ENCODE measurements at regions not wholly inside any gene's neighbourhood (a gene's known extent, or its start where the extent isn't known, plus 50 kb on each side); places are given as distances from the start of the nearest gene placed in this dataset.

GRCh38 chr1:79887059-79887458 lies 880.5 kb upstream of the ADGRL4 start:
- Histone ChIP-seq H3K27ac (no peak overlapping the region), H3K36me3 (ENCODE audit: low read depth, missing control alignments) (no peaks in the 10 kb centered on the region), H3K4me3 (no peak overlapping the region), H3K9me3 (no peaks in the 10 kb centered on the region), H3K4me1 (no peaks in the 10 kb centered on the region), H3K27me3 (no peaks in the 10 kb centered on the region)
- intact Hi-C loops (cut with DNase I; ENCODE audit: low total_unique reads), result no loop called here
- DNase-seq, result no peak
- TF ChIP-seq POLR2A (IDR thresholded peaks at IDR 0.05), result no peak
- TF ChIP-seq CTCF (IDR thresholded peaks at IDR 0.05), result no peak

- no peak for DNase-seq
- no peak overlapping the region for H3K4me3 ChIP-seq
- no peaks in the 10 kb centered on the region for H3K4me1 ChIP-seq
- H3K27ac ChIP-seq, result no peak overlapping the region
- no peaks in the 10 kb centered on the region for H3K27me3 ChIP-seq
- H3K36me3 ChIP-seq (ENCODE audit: low read depth, missing control alignments), result no peaks in the 10 kb centered on the region
- no peak for TF ChIP-seq POLR2A (IDR thresholded peaks at IDR 0.05)
- TF ChIP-seq CTCF (IDR thresholded peaks at IDR 0.05), result no peak
- intact Hi-C loops (cut with DNase I; ENCODE audit: low total_unique reads), result no loop called here
- H3K9me3 ChIP-seq, result no peaks in the 10 kb centered on the region
These were observed 878.6 kb upstream of the ADGRL4 start for GRCh38 chr1:79885101-79885500.

GRCh38 chr1:79877086-79877485 lies 870.6 kb upstream of the ADGRL4 start:
- TF ChIP-seq POLR2A (IDR thresholded peaks at IDR 0.05), result no peak
- no peak for TF ChIP-seq CTCF (IDR thresholded peaks at IDR 0.05)
- 71 to 95% methylated on average over 2 of the region's 2 CpGs for WGBS, 2 donors
- Histone ChIP-seq H3K36me3 (ENCODE audit: low read depth, missing control alignments) (no peaks in the 10 kb centered on the region), H3K4me3 (no peak overlapping the region), H3K4me1 (no peaks in the 10 kb centered on the region), H3K9me3 (no peaks in the 10 kb centered on the region), H3K27me3 (no peaks in the 10 kb centered on the region), H3K27ac (no peak overlapping the region)
- intact Hi-C loops (cut with DNase I; ENCODE audit: low total_unique reads), result no loop called here
- DNase-seq, result no peak

GRCh38 chr1:79875187-79875586 lies 868.7 kb upstream of the ADGRL4 start:
- H3K27ac ChIP-seq, result no peak overlapping the region
- DNase-seq, result no peak
- TF ChIP-seq CTCF (IDR thresholded peaks at IDR 0.05) (no peak), POLR2A (IDR thresholded peaks at IDR 0.05) (no peak)

GRCh38 chr1:79874289-79874688 lies 867.8 kb upstream of the ADGRL4 start:
- DNase-seq, result no peak
- Histone ChIP-seq H3K4me1 (peaks cover 7% of the 10 kb centered on the region), H3K9me3 (no peaks in the 10 kb centered on the region), H3K27me3 (no peaks in the 10 kb centered on the region), H3K27ac (no peak overlapping the region), H3K36me3 (ENCODE audit: low read depth, missing control alignments) (no peaks in the 10 kb centered on the region), H3K4me3 (no peak overlapping the region)
- WGBS, 2 donors, result 95 to 100% methylated on average over 3 of the region's 3 CpGs
- no peak for TF ChIP-seq POLR2A (IDR thresholded peaks at IDR 0.05)
- no peak for TF ChIP-seq CTCF (IDR thresholded peaks at IDR 0.05)
- intact Hi-C loops (cut with DNase I; ENCODE audit: low total_unique reads), result no loop called here

More at GRCh38 chr1:79875187-79875586, 868.7 kb upstream of the ADGRL4 start:
- no peaks in the 10 kb centered on the region for H3K9me3 ChIP-seq
- intact Hi-C loops (cut with DNase I; ENCODE audit: low total_unique reads), result no loop called here
- peaks cover 7% of the 10 kb centered on the region for H3K4me1 ChIP-seq
- no peak overlapping the region for H3K4me3 ChIP-seq
- no peaks in the 10 kb centered on the region for H3K36me3 ChIP-seq (ENCODE audit: low read depth, missing control alignments)
- H3K27me3 ChIP-seq, result no peaks in the 10 kb centered on the region
- WGBS, 2 donors, result 82 to 93% methylated on average over 3 to 5 of the region's 5 CpGs
